BLaER1 (cell line): ENCODE measurements at regions not wholly inside any gene's neighbourhood (a gene's known extent, or its start where the extent isn't known, plus 50 kb on each side); places are given as distances from the start of the nearest gene placed in this dataset.

Experiments used
- H3K27ac ChIP-seq: shearing (Covaris generic); formaldehyde crosslinking; 2 replicates; pipeline ENCODE4 v1.8.1; 2022
- H3K27me3 ChIP-seq: shearing (Covaris generic); formaldehyde crosslinking; 2 replicates; pipeline ENCODE4 v1.8.1; 2022
- H3K36me3 ChIP-seq: shearing (Covaris generic); formaldehyde crosslinking; 2 replicates; pipeline ENCODE4 v1.8.1; 2022
- H3K4me1 ChIP-seq: shearing (Covaris generic); formaldehyde crosslinking; 2 replicates; pipeline ENCODE4 v1.8.1; 2022
- H3K4me2 ChIP-seq: shearing (Covaris generic); formaldehyde crosslinking; 2 replicates; pipeline ENCODE4 v1.8.1; 2022
- H3K4me3 ChIP-seq: shearing (Covaris generic); formaldehyde crosslinking; 2 replicates; pipeline ENCODE4 v1.8.1; 2022
- H3K9ac ChIP-seq: shearing (Covaris generic); formaldehyde crosslinking; 2 replicates; pipeline ENCODE4 v1.8.1; 2022
- H3K9me3 ChIP-seq: shearing (Covaris generic); formaldehyde crosslinking; 2 replicates; pipeline ENCODE4 v1.8.1; 2022
- H4K20me1 ChIP-seq: shearing (Covaris generic); formaldehyde crosslinking; 2 replicates; pipeline ENCODE4 v1.8.1; 2022
- Cebpa-rat ChIP-seq: shearing (Covaris generic); IDR thresholded peaks from 2 replicates; pipeline ENCODE4 v1.8.1; 2022

GRCh38 chr19:31604493-31605040 is 255.3 kb upstream of the TSHZ3 start:
- no peaks in the 10 kb centered on the region for H3K4me1 ChIP-seq

GRCh38 chr19:31610018-31610417 is 260.8 kb upstream of the TSHZ3 start:
- H3K27me3 ChIP-seq = no peaks in the 10 kb centered on the region
- H4K20me1 ChIP-seq = no peaks in the 10 kb centered on the region
- no peaks in the 10 kb centered on the region for H3K9me3 ChIP-seq
- no peak for TF ChIP-seq Cebpa-rat
- H3K4me3 ChIP-seq = no peak overlapping the region
- H3K36me3 ChIP-seq = no peaks in the 10 kb centered on the region
- no peak overlapping the region for H3K9ac ChIP-seq
- H3K4me2 ChIP-seq = no peak overlapping the region
- no peak overlapping the region for H3K27ac ChIP-seq
- H3K4me1 ChIP-seq = no peaks in the 10 kb centered on the region

More at GRCh38 chr19:31604493-31605040, 255.3 kb upstream of the TSHZ3 start:
- Histone ChIP-seq H3K9me3 (no peaks in the 10 kb centered on the region), H3K27ac (no peak overlapping the region), H3K27me3 (no peaks in the 10 kb centered on the region), H3K4me2 (no peak overlapping the region), H3K9ac (no peak overlapping the region), H4K20me1 (no peaks in the 10 kb centered on the region), H3K4me3 (no peak overlapping the region), H3K36me3 (no peaks in the 10 kb centered on the region)
- no peak for TF ChIP-seq Cebpa-rat

- H3K27me3 ChIP-seq = no peaks in the 10 kb centered on the region
- H3K9me3 ChIP-seq = no peaks in the 10 kb centered on the region
- H3K4me3 ChIP-seq = no peak overlapping the region
- H3K4me1 ChIP-seq = no peaks in the 10 kb centered on the region
- H3K4me2 ChIP-seq = no peak overlapping the region
- H4K20me1 ChIP-seq = no peaks in the 10 kb centered on the region
- no peak overlapping the region for H3K9ac ChIP-seq
- no peak overlapping the region for H3K27ac ChIP-seq
- no peaks in the 10 kb centered on the region for H3K36me3 ChIP-seq
- no peak for TF ChIP-seq Cebpa-rat
Measured at GRCh38 chr19:31611046-31611877, 262.0 kb upstream of the TSHZ3 start.

GRCh38 chr19:31612873-31613272 is 263.6 kb upstream of the TSHZ3 start:
- no peak overlapping the region for H3K27ac ChIP-seq
- no peaks in the 10 kb centered on the region for H4K20me1 ChIP-seq
- TF ChIP-seq Cebpa-rat = no peak
- no peak overlapping the region for H3K4me2 ChIP-seq
- H3K36me3 ChIP-seq = no peaks in the 10 kb centered on the region
- H3K9ac ChIP-seq = no peak overlapping the region
- no peaks in the 10 kb centered on the region for H3K9me3 ChIP-seq
- H3K27me3 ChIP-seq = no peaks in the 10 kb centered on the region
- no peaks in the 10 kb centered on the region for H3K4me1 ChIP-seq
- no peak overlapping the region for H3K4me3 ChIP-seq

GRCh38 chr19:31613683-31614219 is 264.5 kb upstream of the TSHZ3 start:
- Histone ChIP-seq H3K36me3 (no peaks in the 10 kb centered on the region), H4K20me1 (no peaks in the 10 kb centered on the region), H3K9me3 (no peaks in the 10 kb centered on the region), H3K9ac (no peak overlapping the region), H3K4me1 (no peaks in the 10 kb centered on the region), H3K4me2 (no peak overlapping the region), H3K4me3 (no peak overlapping the region), H3K27ac (no peak overlapping the region), H3K27me3 (no peaks in the 10 kb centered on the region)
- TF ChIP-seq Cebpa-rat = no peak

- no peaks in the 10 kb centered on the region for H3K36me3 ChIP-seq
- H3K4me3 ChIP-seq = no peak overlapping the region
- H3K4me2 ChIP-seq = no peak overlapping the region
- no peak overlapping the region for H3K9ac ChIP-seq
- TF ChIP-seq Cebpa-rat = no peak
- no peak overlapping the region for H3K27ac ChIP-seq
- no peaks in the 10 kb centered on the region for H3K27me3 ChIP-seq
- H4K20me1 ChIP-seq = no peaks in the 10 kb centered on the region
- H3K4me1 ChIP-seq = no peaks in the 10 kb centered on the region
- H3K9me3 ChIP-seq = no peaks in the 10 kb centered on the region
Measured at GRCh38 chr19:31616031-31616430, 266.8 kb upstream of the TSHZ3 start.

GRCh38 chr19:31617010-31617585 is 267.9 kb upstream of the TSHZ3 start:
- TF ChIP-seq Cebpa-rat = no peak

GRCh38 chr19:31625056-31625455 is 275.8 kb upstream of the TSHZ3 start:
- H3K27me3 ChIP-seq = no peaks in the 10 kb centered on the region
- H3K9me3 ChIP-seq = no peaks in the 10 kb centered on the region
- no peaks in the 10 kb centered on the region for H4K20me1 ChIP-seq
- no peak for TF ChIP-seq Cebpa-rat
- H3K4me2 ChIP-seq = no peak overlapping the region
- H3K9ac ChIP-seq = no peak overlapping the region
- no peaks in the 10 kb centered on the region for H3K4me1 ChIP-seq
- H3K27ac ChIP-seq = no peak overlapping the region
- no peak overlapping the region for H3K4me3 ChIP-seq
- no peaks in the 10 kb centered on the region for H3K36me3 ChIP-seq

More at GRCh38 chr19:31617010-31617585, 267.9 kb upstream of the TSHZ3 start:
- H3K4me1 ChIP-seq = no peaks in the 10 kb centered on the region
- H3K4me2 ChIP-seq = no peak overlapping the region
- H3K27ac ChIP-seq = no peak overlapping the region
- no peaks in the 10 kb centered on the region for H3K36me3 ChIP-seq
- H3K4me3 ChIP-seq = no peak overlapping the region
- H3K27me3 ChIP-seq = no peaks in the 10 kb centered on the region
- no peaks in the 10 kb centered on the region for H4K20me1 ChIP-seq
- H3K9me3 ChIP-seq = no peaks in the 10 kb centered on the region
- no peak overlapping the region for H3K9ac ChIP-seq

- Histone ChIP-seq H3K27me3 (no peaks in the 10 kb centered on the region), H3K9me3 (no peaks in the 10 kb centered on the region), H3K27ac (no peak overlapping the region), H3K4me1 (no peaks in the 10 kb centered on the region), H3K36me3 (no peaks in the 10 kb centered on the region), H4K20me1 (no peaks in the 10 kb centered on the region), H3K4me3 (no peak overlapping the region), H3K9ac (no peak overlapping the region), H3K4me2 (no peak overlapping the region)
- no peak for TF ChIP-seq Cebpa-rat
Measured at GRCh38 chr19:31625575-31625974, 276.3 kb upstream of the TSHZ3 start.

- no peaks in the 10 kb centered on the region for H3K27me3 ChIP-seq
- no peaks in the 10 kb centered on the region for H4K20me1 ChIP-seq
- no peak for TF ChIP-seq Cebpa-rat
- H3K4me2 ChIP-seq = no peak overlapping the region
- no peaks in the 10 kb centered on the region for H3K4me1 ChIP-seq
- no peaks in the 10 kb centered on the region for H3K9me3 ChIP-seq
- no peak overlapping the region for H3K27ac ChIP-seq
- H3K4me3 ChIP-seq = no peak overlapping the region
- no peak overlapping the region for H3K9ac ChIP-seq
- H3K36me3 ChIP-seq = no peaks in the 10 kb centered on the region
Measured at GRCh38 chr19:31626941-31627340, 277.7 kb upstream of the TSHZ3 start.
